Fibroblast of villous mesenchyme (primary cell): ENCODE measurements at regions not wholly inside any gene's neighbourhood (a gene's known extent, or its start where the extent isn't known, plus 50 kb on each side); places are given as distances from the start of the nearest gene placed in this dataset.

ENCODE experiments used
- DNase-seq: peaks from one replicate; pipeline ENCODE4 v3.0.0-alpha.2; 2010; ENCODE audit warnings: low read depth
- H3K4me3 ChIP-seq: 2 replicates; pipeline ENCODE4 v1.5.1; 2011; ENCODE audit warnings: low read depth, mild to moderate bottlenecking, low read length
- CTCF ChIP-seq: IDR thresholded peaks from 2 replicates; pipeline ENCODE4 v1.5.1; 2012; ENCODE audit warnings: low read depth, mild to moderate bottlenecking, low read length; ENCODE audit not compliant: insufficient read depth

- no peak overlapping the region for H3K4me3 ChIP-seq
- TF ChIP-seq CTCF, result no peak
- DNase-seq, result no peak
These were observed 172.8 kb upstream of the CXADR start for GRCh38 chr21:17340081-17340480.

GRCh38 chr21:17343055-17343454, 169.8 kb upstream of the CXADR start:
- H3K4me3 ChIP-seq, result no peak overlapping the region
- TF ChIP-seq CTCF, result no peak
- DNase-seq, result peak; percentile 8

DNA sequence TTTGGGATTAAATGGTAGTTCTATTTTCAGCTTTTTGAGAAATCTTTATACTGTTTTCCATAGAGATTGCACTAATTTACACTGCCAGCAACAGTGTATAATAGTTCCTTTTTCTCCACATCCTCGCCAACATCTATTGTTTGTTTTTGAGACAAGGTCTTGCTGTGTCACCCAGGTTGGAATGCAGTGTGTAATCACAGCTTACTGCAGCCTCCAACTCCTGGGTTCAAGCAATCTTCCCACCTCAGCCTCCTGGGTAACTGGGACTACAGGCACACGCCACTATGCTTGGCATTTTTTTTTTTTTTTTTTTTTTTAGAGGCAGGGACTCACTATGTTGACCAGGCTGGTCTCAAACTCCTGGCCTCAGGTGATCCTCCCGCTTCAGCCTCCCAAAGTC, 164.5 kb upstream of the CXADR start:
- TF ChIP-seq CTCF, result no peak
- H3K4me3 ChIP-seq, result no peak overlapping the region
- DNase-seq, result no peak

DNA sequence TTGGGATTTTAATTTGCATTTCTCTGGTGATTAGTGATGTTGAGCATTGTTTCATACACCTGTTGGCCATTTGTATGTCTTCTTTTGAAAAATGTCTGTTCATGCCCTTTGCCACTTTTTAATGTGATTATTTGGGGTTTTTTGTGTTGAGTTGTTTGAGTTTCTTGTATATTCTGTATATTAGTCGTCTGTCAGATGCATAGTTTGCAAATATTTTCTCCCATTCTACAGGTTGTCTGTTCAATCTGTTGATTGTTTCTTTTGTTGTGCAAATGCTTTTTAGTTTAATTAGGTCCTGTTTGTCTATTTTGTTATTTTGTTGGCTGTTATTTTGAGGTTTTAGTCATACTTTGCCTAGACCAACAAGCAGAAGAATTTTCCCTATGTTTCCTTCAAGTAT, 164.0 kb upstream of the CXADR start:
- TF ChIP-seq CTCF, result no peak
- no peak for DNase-seq
- H3K4me3 ChIP-seq, result no peak overlapping the region

DNA sequence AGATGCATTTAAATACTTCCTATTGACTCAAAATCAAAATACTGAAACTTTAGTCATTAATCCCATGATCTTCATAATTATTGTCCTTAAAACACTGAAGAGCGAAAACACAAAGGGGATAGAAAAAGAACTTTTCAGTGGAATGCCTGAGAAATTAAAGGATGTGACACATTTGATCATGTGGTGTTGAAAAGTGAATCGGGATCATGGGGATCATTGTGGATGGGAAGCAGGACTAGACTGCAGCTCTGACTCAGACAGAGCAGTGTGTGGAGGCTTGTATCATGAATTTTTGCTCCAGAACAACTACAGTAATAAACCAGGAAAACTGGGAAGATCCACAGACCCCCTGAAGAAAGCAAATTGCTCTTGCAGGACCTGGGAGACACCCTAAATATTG, 161.1 kb upstream of the CXADR start:
- no peak for DNase-seq
- no peak overlapping the region for H3K4me3 ChIP-seq
- TF ChIP-seq CTCF, result no peak

DNA sequence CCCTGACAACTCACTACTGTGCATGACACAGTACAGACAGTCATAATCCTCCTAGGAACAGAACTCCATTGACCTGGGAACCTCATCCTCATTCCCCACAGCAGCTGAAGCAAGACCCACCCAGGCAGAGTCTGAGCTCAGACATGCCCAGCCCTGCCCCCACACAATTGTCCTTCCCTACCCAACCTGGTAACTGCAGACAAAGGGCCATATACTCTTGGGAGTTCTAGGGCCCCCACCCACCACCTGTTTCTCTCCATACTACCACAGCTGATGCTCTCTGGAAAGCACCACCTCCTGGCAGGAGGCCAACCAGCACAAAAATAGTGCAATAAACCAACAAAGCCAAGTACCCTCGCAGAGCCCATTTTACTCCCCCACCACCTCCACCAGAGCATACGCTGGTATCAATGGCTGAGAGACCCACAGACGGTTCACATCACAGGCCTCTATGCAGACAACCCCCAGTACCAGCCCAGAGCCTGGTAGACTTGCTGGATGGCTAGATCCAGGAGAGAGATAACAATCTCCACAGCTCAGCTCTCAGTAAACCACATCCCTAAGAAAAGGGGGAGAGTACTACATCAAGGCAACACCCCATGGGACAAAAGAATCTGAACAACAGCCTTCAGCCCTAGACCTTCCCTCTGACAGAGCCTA, 159.7 kb upstream of the CXADR start:
- DNase-seq, result no peak
- no peak for TF ChIP-seq CTCF

GRCh38 chr21:17359781-17360180, 153.1 kb upstream of the CXADR start:
- H3K4me3 ChIP-seq, result no peak overlapping the region
- no peak for TF ChIP-seq CTCF
- no peak for DNase-seq

More for the DNA sequence above, 159.7 kb upstream of the CXADR start:
- no peak overlapping the region for H3K4me3 ChIP-seq
